ENCODE measurements at regions not wholly inside any gene's neighbourhood (a gene's known extent, or its start where the extent isn't known, plus 50 kb on each side); places are given as distances from the start of the nearest gene placed in this dataset.

DNA sequence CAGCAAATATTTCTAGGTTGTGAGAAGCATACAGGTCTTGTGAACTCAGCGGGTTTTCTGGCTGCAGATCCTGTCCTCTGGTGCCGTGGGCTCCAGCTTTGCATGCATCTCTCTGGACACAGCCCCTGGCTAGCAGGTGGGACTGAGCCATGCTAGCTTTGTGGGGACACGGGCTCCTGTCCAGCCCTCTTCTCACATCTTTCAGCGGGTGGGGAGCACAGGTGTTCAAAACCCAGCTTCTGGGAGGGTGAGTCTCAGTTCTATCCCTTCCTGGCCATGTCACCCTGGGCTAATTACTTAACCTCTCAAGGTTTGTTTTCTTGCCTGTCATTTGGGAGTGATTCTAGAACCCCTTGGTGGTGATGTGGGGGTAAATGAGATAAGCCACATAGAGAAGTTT lies 162.3 kb downstream of the ICE1 start:
- no peak overlapping the region for H3K4me3 ChIP-seq (ENCODE audit: low read length)
- no peak for DNase-seq (ENCODE audit: low read depth)
- no peak for TF ChIP-seq CTCF (conservative IDR thresholded peaks at IDR 0.05; ENCODE audit: low read length)

- no peak for TF ChIP-seq CTCF (conservative IDR thresholded peaks at IDR 0.05; ENCODE audit: low read length)
Measured at GRCh38 chr5:5584236-5584745, 161.8 kb downstream of the ICE1 start.

GRCh38 chr5:5583832-5584231 lies 161.4 kb downstream of the ICE1 start:
- no peak for DNase-seq (ENCODE audit: low read depth)
- H3K4me3 ChIP-seq (ENCODE audit: low read length), result no peak overlapping the region
- no peak for TF ChIP-seq CTCF (conservative IDR thresholded peaks at IDR 0.05; ENCODE audit: low read length)

More at GRCh38 chr5:5584236-5584745, 161.8 kb downstream of the ICE1 start:
- no peak for DNase-seq (ENCODE audit: low read depth)
- H3K4me3 ChIP-seq (ENCODE audit: low read length), result no peak overlapping the region

DNA sequence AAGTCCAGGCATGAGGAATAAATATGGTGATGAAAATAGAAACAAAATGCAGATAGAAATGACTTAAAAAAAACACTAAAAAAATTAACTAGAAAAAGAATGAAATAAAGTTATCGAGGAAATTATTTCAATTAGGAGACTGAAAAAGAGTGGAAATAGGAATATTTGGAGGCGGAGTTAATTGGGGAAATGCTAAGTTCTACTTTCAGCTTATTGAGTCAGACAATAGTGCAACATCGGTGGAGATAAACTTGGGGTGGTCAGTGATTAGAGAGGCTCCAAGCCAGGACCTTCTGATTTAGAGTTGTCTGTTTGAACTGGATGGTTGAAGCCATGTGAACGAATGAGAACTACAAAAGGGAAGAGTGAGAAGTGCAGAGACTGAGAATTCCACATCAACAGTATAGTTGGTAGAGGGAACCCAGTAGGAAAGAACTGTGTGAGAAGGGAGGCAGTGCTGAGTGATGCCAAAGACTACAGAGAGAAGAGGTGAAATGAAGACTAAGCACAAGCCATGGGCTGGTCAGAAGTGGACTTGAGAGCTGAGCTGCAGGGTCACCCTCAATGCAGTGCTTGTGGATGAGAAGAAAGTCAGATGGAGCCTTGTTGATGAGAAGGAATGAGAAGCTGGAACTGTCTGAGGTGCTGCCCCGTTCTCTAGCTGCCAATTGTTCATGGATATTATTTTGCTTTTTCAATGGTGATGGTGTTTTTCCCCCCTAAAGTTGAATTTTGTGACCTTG lies 160.7 kb downstream of the ICE1 start:
- no peak for DNase-seq (ENCODE audit: low read depth)
- H3K4me3 ChIP-seq (ENCODE audit: low read length), result no peak overlapping the region
- no peak for TF ChIP-seq CTCF (conservative IDR thresholded peaks at IDR 0.05; ENCODE audit: low read length)

DNA sequence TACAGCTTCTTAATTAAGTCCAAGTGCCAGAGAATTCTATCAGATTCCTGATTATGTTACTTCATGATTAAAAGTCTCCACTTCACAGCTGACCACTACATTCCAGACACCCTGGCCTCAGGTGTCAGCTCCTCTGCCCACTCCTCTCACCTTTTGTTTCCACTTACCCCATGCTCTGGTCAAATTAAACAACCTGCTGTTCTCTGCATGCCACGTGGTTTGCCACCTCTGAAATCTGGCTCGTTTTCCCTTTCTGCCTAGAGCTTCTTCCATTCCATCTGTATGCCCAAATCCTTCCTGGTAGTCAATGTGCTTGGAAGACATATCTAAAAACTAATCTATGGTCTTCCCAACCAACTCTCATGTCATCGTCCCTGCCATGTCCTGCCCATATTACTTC lies 158.6 kb downstream of the ICE1 start:
- no peak overlapping the region for H3K4me3 ChIP-seq (ENCODE audit: low read length)
- no peak for DNase-seq (ENCODE audit: low read depth)
- TF ChIP-seq CTCF (conservative IDR thresholded peaks at IDR 0.05; ENCODE audit: low read length), result no peak

- TF ChIP-seq CTCF (conservative IDR thresholded peaks at IDR 0.05; ENCODE audit: low read length), result no peak
- DNase-seq (ENCODE audit: low read depth), result no peak
- H3K4me3 ChIP-seq (ENCODE audit: low read length), result no peak overlapping the region
Measured at GRCh38 chr5:5576744-5577143, 154.3 kb downstream of the ICE1 start.

DNA sequence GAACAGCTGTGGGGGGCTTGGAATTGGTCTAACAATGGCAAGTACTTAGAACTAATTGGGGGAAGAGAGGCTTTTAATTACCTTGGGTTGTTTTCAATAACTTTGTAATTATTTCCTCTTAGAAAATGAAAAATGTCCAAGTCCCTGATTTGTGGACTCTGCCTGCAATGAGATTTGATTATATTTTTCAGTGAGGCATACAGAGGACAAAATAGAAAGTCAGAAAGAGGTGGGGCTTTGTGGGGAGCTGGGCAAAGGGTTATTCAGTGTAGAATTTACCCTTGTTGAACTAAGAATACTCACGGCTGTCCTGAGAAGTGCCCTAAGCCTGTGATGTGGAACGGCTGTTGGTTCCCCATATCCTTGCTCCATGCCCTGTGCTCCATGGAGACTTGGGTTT lies 153.0 kb downstream of the ICE1 start:
- H3K4me3 ChIP-seq (ENCODE audit: low read length), result no peak overlapping the region
- TF ChIP-seq CTCF (conservative IDR thresholded peaks at IDR 0.05; ENCODE audit: low read length), result no peak
- no peak for DNase-seq (ENCODE audit: low read depth)
